NCI-H1694 treated with DMSO at 0.1 percent for 48 hours (cell line): ENCODE measurements at regions not wholly inside any gene's neighbourhood (a gene's known extent, or its start where the extent isn't known, plus 50 kb on each side); places are given as distances from the start of the nearest gene placed in this dataset.

Experiments
- DNase-seq: peaks from one replicate; lab custom pipeline; 2025; lab: John Stamatoyannopoulos, UW

DNA sequence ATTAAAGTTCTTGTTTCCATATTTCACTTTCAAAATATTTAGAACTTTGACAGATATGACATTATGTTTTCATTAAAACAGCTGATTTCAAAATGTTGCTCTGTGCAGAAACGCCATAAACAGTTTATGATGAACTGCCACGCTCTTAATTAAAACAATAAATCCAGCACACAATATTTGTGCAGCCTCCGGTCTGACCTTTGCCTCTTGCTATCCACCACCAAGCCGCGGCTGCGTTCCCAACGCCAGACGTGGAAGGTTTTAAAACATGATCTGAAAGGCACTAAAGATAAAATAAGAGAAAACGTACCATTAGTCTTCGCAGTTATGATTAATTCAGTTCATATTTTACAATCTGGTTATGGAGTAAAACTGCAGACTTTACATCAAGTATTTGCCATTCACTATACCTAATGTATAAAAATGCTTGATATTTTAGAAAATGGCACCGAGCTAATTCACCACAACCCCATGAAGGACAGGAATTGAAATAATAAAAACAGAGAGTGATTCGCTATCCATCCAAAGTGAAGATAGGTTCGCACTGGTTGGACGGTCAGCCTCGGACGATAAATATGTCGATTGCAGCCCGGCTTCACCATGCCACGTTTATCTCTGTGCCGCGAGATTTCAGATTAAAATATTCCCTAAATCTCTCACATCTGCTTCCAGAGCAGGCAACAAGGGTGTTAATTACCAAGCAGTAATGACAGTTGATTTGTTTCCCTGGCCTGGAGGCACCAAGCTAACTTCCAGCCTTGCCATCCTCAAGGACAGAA, 103.3 kb upstream of the ZNF507 start:
- no peak for DNase-seq

- DNase-seq: no peak
These were observed 99.4 kb upstream of the ZNF507 start for GRCh38 chr19:32246006-32246405.

DNA sequence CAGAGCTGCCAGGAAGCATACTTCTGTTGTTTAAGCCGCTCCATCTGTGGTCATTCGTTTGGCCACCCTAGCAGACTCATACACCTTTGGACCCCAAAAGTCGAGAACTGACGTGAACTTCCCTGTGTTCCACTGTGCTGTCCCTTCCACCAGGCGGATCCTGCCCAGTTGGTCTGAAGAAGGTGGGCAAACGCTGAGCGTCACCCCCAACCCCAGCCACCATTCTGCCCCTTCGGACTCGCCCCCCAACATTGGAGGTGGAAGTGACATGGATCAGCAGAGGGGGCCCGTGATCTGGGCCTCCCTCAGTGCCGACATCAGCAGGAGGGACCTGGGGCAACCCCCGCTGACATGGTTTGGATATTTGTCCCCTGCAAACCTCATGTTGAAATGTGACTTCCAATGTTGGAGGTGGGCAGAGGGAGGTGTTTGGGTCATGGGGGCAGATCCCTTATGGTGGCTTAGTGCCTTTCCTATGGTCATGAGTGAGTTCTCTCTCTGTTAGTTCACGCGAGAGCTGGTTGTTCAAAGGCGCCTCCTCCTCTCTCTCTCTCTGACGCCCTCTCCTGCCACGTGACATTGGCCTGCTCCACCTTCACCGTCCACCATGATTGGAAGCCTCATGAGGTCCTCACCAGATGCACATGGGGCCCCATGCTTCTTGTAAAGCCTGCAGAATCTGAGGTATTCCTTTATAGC, 93.6 kb upstream of the ZNF507 start:
- DNase-seq: no peak

DNA sequence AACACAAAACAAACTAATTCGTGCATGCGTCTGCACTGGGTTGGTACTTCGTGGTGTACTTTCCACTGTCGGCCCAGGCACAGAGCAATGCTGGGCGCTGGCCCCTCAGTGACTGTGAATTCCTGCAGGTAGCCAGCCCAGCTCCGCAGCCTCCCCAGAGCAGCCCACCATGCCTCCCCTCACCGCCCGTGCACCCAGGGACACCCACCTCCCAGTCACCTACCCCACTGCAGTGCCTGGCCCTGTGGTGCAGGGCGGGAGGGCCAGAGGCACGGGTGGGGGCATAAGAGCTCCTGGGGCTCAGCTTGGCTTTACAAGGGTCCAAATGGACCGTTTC, 93.1 kb upstream of the ZNF507 start:
- DNase-seq: no peak

- no peak for DNase-seq
These were observed 91.5 kb upstream of the ZNF507 start for GRCh38 chr19:32253683-32254508.

GRCh38 chr19:32254509-32254890, 90.9 kb upstream of the ZNF507 start:
- no peak for DNase-seq

- DNase-seq: no peak
These were observed 89.7 kb upstream of the ZNF507 start for GRCh38 chr19:32255536-32256295.

DNA sequence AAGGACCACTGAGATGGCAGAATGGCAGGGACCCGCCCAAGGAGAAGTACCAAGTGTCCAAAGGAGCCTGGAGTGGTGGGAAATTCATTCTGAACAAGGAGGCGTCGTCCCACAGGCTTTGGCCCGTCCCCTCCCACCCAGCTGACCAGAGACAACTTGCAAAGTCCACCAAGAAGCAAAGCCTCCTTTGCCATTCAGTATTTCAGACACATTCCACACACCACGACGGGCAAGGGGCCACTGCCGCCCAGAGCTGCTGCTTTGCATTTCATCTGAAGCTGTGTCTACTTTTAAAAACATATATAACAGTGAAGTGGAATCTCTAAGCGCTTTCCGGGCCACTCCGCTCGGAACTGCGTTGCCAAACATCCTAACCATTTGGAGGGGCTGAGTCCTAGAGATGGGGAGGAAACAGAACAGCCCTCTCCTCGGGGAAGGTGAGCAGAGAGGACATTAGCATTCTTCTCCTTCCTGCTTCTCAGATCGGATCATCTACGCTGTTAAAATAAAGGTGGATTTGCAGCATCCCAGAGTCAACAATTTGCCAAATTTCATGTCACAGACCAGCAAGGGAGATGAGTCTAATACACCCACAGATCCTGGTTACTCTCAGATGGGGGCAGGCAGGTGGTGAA, 89.0 kb upstream of the ZNF507 start:
- DNase-seq: no peak

DNA sequence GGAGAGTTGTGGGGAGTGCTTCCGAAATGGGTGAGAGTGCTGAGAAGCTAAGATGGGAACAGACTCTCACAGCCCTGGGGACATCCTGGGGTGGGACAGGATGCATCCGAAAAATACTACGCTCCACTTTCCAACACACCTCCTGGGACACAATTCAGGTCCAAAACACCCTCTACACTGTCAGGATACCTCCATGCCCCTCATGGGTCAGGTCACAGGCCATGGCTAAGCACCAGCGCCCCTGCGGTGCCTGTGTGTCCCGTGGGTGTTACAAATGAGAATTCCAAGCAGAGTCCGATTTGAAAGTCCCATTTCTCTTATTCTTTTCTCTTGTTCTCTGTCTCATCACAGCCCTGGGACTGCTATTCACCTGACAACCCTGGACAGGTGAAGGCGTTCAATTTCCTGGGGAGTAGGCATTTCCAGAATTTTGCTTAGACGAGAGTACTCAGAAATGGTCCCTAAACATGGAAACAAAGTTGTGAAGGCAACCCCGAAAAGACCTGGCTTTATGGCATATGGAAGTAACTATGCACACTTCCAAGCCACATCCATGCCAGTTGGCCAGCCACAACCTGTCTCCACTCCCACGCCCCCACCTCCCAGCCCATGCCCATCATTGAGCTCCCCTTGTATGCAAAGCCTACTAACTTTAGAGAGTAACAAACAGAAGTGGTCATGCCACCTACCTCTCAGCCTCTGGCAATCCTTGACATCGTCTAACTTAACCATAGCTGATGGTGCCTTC, 87.9 kb upstream of the ZNF507 start:
- no peak for DNase-seq

- DNase-seq: no peak
These were observed 87.2 kb upstream of the ZNF507 start for GRCh38 chr19:32258167-32258566.

DNA sequence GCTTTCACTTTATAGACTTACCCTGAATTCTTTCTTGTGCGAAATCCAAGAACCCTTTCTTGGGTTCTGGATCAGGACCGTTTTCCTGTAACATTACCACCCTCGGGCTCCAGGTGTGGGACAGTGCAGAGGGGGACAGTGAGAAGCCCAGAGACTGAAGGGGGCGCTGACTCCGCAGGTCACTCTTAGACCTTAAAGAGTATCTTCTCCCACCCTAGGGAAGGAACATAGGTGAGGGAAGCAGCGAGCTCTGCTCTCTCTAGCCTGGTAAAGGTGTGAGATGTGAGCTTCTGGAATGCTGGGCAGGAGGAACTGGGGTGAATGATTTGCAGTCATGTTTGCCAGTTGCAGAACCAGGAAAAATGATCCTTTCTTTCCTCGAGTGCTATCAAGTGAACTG, 80.8 kb upstream of the ZNF507 start:
- no peak for DNase-seq

- no peak for DNase-seq
These were observed 79.4 kb upstream of the ZNF507 start for GRCh38 chr19:32265995-32266394.

GRCh38 chr19:32266460-32266859, 79.0 kb upstream of the ZNF507 start:
- DNase-seq: no peak

DNA sequence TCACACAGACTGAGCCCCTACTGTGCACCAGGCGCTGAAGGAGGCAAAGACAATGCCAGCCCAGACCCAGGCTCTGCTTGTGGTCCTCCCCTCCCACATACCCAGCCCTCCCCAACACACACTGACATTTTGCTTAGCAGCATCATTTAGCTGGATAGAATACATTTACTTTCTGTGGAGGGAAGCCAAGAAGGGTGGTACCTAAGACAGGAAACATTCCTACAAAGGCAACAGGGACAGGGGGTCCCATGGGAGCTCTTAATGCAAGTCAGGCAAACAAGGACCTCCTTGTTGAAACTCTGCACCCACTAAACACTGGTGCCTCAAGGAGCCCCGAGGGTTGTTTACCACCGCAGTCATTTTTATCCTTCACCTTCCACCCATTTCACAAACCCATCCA, 77.0 kb upstream of the ZNF507 start:
- no peak for DNase-seq

- DNase-seq: peak; percentile 10
These were observed 75.6 kb upstream of the ZNF507 start for GRCh38 chr19:32269831-32270230.

DNA sequence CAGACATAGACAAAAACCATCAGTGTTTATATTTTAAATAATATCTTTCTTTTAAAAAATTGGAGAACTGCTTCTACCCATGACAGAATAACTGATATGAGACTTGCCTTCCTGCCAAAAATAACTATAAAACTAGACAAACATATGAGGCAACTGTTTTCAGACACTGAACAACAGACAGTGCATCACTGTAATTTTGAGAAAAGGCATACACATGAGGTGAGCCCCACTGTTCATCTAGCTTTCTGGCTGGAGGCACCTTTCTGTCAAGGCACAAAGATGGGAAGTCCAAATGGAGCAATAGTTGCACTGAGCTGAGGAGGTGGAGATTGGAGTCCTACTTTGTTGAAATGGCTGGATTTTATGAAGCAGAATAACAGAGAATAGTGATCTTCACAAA, 71.9 kb upstream of the ZNF507 start:
- no peak for DNase-seq

DNA sequence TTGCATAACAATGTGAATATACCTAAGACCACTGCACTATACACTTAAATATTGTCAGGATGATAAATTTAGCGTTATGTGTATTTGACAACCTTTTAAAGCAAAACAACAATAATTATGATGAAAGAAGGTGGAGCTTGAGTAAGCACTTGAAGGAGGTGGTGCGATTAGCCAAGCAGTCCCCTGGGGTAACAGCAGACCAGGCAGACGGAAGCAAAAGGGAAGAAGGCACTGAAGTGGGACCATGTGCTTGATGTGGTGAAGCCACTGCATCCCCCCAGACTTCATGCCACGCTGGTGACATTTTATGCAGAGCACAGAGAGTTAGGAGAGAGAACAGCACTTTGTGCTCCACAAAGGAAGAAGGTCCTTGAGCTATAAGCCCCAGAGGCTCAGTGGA, 58.3 kb upstream of the ZNF507 start:
- no peak for DNase-seq

DNA sequence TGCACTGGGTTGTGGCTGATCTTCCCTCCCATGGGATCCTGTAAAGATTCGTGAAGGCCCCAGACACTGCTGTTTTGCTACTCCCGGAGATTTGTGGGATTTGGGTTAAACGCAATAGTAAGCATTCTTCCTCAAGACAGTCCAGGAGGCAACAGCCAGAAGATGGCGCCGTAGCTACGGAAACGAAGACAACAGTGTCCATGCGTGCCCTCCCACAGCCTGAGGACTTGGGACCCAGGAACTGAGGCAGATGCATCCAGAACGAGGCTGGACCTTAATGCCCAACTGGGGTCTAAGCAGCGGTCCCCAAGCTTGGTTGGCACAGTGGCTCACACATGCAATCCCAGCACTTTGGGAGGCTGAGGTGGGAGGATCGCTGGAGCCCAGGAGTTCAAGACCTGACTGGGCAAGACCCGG, 57.6 kb upstream of the ZNF507 start:
- peak; percentile 48 for DNase-seq

DNA sequence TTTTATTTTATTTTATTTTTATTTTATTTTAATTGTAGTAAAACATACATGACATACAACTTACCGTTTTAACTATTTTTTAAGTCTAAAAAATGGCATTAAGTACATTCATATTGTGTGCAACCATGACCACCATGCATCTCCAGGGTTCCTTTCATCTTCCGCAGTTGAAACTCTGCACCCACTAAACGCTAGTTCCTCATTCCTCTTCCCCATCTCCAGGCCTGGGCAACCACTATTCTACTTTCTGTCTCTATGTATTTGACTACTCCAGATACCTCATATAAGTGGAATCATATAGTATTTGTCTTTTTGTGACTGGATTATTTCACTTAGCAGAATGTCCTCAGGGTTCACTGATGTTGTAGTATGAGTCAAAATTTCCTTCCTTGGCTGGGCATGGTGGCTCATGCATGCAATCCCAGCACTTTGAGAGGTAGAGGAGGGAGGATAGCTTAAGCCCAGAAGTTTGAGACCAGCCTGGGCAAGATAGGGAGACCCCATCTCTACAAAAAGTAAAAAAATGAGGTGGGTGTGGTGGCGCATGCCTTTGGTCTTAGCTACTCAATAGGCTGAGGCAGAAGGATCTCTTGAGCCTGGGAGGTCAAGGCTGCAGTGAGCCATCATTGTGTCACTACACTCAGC, 55.7 kb upstream of the ZNF507 start:
- DNase-seq: no peak

- no peak for DNase-seq
These were observed 53.5 kb upstream of the ZNF507 start for GRCh38 chr19:32291876-32292275.
